C4-2B (cell line): ENCODE measurements at regions not wholly inside any gene's neighbourhood (a gene's known extent, or its start where the extent isn't known, plus 50 kb on each side); places are given as distances from the start of the nearest gene placed in this dataset.

Experiments used
- H3K27ac ChIP-seq: fragments of 450-650 bp; 2 replicates; pipeline ENCODE4 v1.5.1; 2017
- CTCF ChIP-seq: fragments of 450-650 bp; conservative IDR thresholded peaks from 2 replicates; pipeline ENCODE4 v1.5.1; 2017; ENCODE audit warnings: mild to moderate bottlenecking
- ZFX ChIP-seq: fragments of 450-650 bp; IDR thresholded peaks from 2 replicates; pipeline ENCODE4 v1.6.1; 2017

GRCh38 chr15:91374336-91374735 is 274.3 kb downstream of the SV2B start:
- TF ChIP-seq CTCF (no peak), ZFX (no peak)
- no peak overlapping the region for H3K27ac ChIP-seq

- H3K27ac ChIP-seq: no peak overlapping the region
- TF ChIP-seq CTCF (no peak), ZFX (no peak)
Observed at GRCh38 chr15:91376038-91376437, 276.0 kb downstream of the SV2B start.

GRCh38 chr15:91380114-91380513 is 280.1 kb downstream of the SV2B start:
- no peak overlapping the region for H3K27ac ChIP-seq
- no peak for TF ChIP-seq ZFX
- TF ChIP-seq CTCF: peak; percentile 37

- no peak overlapping the region for H3K27ac ChIP-seq
- TF ChIP-seq CTCF: no peak
- TF ChIP-seq ZFX: no peak
Observed at GRCh38 chr15:91383532-91383931, 283.5 kb downstream of the SV2B start.

GRCh38 chr15:91384189-91384730 is 284.2 kb downstream of the SV2B start:
- no peak overlapping the region for H3K27ac ChIP-seq
- no peak for TF ChIP-seq ZFX
- no peak for TF ChIP-seq CTCF

- TF ChIP-seq ZFX (no peak), CTCF (no peak)
- no peak overlapping the region for H3K27ac ChIP-seq
Observed at GRCh38 chr15:91385311-91385710, 285.3 kb downstream of the SV2B start.

GRCh38 chr15:91393186-91393585 is 293.1 kb downstream of the SV2B start:
- TF ChIP-seq ZFX (no peak), CTCF (no peak)
- H3K27ac ChIP-seq: no peak overlapping the region
